ENCODE measurements at regions not wholly inside any gene's neighbourhood (a gene's known extent, or its start where the extent isn't known, plus 50 kb on each side); places are given as distances from the start of the nearest gene placed in this dataset.

- Histone ChIP-seq H3K4me3 (no peak overlapping the region), H3K27ac (no peak overlapping the region), H3K4me1 (no peaks in the 10 kb centered on the region), H3K36me3 (ENCODE audit: low read depth, missing control alignments) (no peaks in the 10 kb centered on the region), H3K9me3 (no peaks in the 10 kb centered on the region), H3K27me3 (no peaks in the 10 kb centered on the region)
- TF ChIP-seq CTCF (IDR thresholded peaks at IDR 0.05) = no peak
- no peak for TF ChIP-seq POLR2A (IDR thresholded peaks at IDR 0.05)
- no peak for DNase-seq
- WGBS, 2 donors = 38 to 41% methylated on average over 2 of the region's 2 CpGs
- intact Hi-C loops (cut with DNase I; ENCODE audit: low total_unique reads) = no loop called here
Measured at GRCh38 chr11:28860893-28861292, 752.7 kb downstream of the METTL15 start.

GRCh38 chr11:28858076-28858475 is 749.9 kb downstream of the METTL15 start:
- TF ChIP-seq CTCF (IDR thresholded peaks at IDR 0.05) = no peak
- H3K36me3 ChIP-seq (ENCODE audit: low read depth, missing control alignments) = no peaks in the 10 kb centered on the region
- DNase-seq = no peak
- H3K9me3 ChIP-seq = no peaks in the 10 kb centered on the region
- no peaks in the 10 kb centered on the region for H3K4me1 ChIP-seq
- no peaks in the 10 kb centered on the region for H3K27me3 ChIP-seq
- no peak overlapping the region for H3K27ac ChIP-seq
- no peak overlapping the region for H3K4me3 ChIP-seq
- intact Hi-C loops (cut with DNase I; ENCODE audit: low total_unique reads) = no loop called here
- WGBS, 2 donors = 40 to 41% methylated on average over 2 of the region's 2 CpGs

- DNase-seq = no peak
- Histone ChIP-seq H3K4me1 (no peaks in the 10 kb centered on the region), H3K27ac (no peak overlapping the region), H3K36me3 (ENCODE audit: low read depth, missing control alignments) (no peaks in the 10 kb centered on the region), H3K4me3 (no peak overlapping the region), H3K27me3 (no peaks in the 10 kb centered on the region), H3K9me3 (no peaks in the 10 kb centered on the region)
- no peak for TF ChIP-seq CTCF (IDR thresholded peaks at IDR 0.05)
- intact Hi-C loops (cut with DNase I; ENCODE audit: low total_unique reads) = no loop called here
Measured at GRCh38 chr11:28849053-28849452, 740.9 kb downstream of the METTL15 start.

- Histone ChIP-seq H3K9me3 (no peaks in the 10 kb centered on the region), H3K4me1 (no peaks in the 10 kb centered on the region), H3K27me3 (no peaks in the 10 kb centered on the region), H3K4me3 (no peak overlapping the region), H3K36me3 (ENCODE audit: low read depth, missing control alignments) (no peaks in the 10 kb centered on the region), H3K27ac (no peak overlapping the region)
- no peak for DNase-seq
- TF ChIP-seq CTCF (IDR thresholded peaks at IDR 0.05) (no peak), POLR2A (IDR thresholded peaks at IDR 0.05) (no peak)
- 78 to 84% methylated on average over 1 of the region's 1 CpG for WGBS, 2 donors
- intact Hi-C loops (cut with DNase I; ENCODE audit: low total_unique reads) = no loop called here
Measured at GRCh38 chr11:28842716-28843115, 734.5 kb downstream of the METTL15 start.

- Histone ChIP-seq H3K4me3 (no peak overlapping the region), H3K36me3 (ENCODE audit: low read depth, missing control alignments) (no peaks in the 10 kb centered on the region), H3K9me3 (no peaks in the 10 kb centered on the region), H3K4me1 (no peaks in the 10 kb centered on the region), H3K27ac (no peak overlapping the region), H3K27me3 (no peaks in the 10 kb centered on the region)
- DNase-seq = no peak
- 29 to 33% methylated on average over 1 of the region's 1 CpG for WGBS, 2 donors
- TF ChIP-seq POLR2A (IDR thresholded peaks at IDR 0.05) (no peak), CTCF (IDR thresholded peaks at IDR 0.05) (no peak)
- intact Hi-C loops (cut with DNase I; ENCODE audit: low total_unique reads) = no loop called here
Measured at GRCh38 chr11:28838741-28839140, 730.6 kb downstream of the METTL15 start.
